HG02870 (cell line): ENCODE measurements at regions not wholly inside any gene's neighbourhood (a gene's known extent, or its start where the extent isn't known, plus 50 kb on each side); places are given as distances from the start of the nearest gene placed in this dataset.
"Not testable (repeated sequence)": the region's sequence is repeated elsewhere in the genome, so short reads cannot be mapped to it uniquely, and the experiment has no call there.

Source experiments
- ATAC-seq: cut with Tn5 transposase; IDR thresholded peaks from one replicate; pipeline ENCODE4 v1.9.1; 2021; ENCODE audit warnings: mild to moderate bottlenecking, moderate library complexity; ENCODE audit not compliant: unreplicated experiment

DNA sequence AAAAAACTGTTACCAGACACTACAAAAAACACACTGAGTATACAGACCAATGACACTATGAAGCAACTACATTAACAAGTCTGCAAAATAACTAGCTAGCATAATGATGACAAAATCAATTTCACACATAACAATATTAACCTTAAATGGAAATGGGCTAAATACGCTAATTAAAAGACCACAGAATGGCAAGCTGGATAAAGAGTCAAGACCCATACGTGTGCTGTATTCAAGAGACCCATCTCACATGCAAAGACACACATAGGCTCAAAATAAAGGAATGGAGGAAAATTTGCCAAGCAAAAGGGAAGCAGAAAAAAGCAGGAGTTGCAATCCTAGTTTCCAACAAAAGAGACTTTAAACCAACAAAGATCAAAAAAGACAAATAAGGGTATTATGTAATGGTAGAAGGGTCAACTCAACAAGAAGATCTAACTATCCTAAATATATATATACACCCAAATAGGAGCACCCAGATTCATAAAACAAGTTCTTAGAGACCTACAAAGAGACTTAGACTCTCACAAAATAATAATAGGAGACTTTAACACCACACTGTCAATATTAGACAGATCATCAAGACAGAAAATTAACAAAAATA, 158.6 kb downstream of the ALDH8A1 start:
- not testable (repeated sequence) for ATAC-seq

DNA sequence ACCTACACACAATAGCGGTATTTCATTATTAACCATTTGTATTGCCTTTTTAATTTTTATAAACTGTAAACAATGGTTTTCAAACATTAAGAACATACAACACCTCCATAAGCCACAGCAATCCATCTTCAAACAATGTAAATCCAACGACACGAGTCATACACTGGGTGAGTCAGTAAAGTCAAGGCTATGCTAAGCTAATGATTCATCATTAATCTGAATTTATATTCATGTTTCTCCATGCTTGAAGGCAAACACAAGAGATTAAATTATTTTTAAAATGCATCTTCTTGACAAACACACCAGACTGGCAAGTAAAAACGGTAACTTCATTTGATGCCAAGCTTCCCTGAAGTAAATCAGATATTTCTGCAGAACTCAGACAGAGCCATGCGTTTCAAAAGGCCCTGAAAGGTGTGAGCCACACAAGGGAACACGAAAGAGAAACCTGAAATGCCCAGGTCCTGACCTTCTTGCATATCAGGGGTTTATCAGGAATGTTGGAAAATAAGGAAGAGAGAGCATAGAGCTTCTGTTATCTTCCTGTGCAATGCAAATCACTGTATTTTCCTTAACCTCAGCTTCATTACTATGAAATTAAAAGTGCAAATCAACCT, 162.5 kb downstream of the ALDH8A1 start:
- no peak for ATAC-seq

- no peak for ATAC-seq
Measured at GRCh38 chr6:134784336-134784735, 165.6 kb downstream of the ALDH8A1 start.

DNA sequence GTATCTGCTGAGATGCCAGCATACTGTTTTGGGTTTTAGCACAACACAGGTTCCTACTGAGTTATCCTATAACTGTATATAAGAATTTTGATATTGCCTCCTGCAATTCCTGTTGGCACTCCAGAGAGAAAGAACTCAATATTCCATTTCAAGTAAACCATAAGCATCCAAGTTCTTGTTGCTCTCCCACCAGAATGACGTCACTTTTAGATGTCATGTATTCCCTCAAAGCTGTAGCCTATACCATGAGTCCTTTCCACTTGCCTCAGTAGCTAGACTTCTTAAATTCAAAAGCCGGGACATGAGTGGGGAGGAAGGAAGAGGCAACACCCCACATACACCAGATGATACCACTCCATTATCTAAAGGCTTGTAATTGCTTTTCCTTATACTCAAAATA, 171.5 kb downstream of the ALDH8A1 start:
- no peak for ATAC-seq

DNA sequence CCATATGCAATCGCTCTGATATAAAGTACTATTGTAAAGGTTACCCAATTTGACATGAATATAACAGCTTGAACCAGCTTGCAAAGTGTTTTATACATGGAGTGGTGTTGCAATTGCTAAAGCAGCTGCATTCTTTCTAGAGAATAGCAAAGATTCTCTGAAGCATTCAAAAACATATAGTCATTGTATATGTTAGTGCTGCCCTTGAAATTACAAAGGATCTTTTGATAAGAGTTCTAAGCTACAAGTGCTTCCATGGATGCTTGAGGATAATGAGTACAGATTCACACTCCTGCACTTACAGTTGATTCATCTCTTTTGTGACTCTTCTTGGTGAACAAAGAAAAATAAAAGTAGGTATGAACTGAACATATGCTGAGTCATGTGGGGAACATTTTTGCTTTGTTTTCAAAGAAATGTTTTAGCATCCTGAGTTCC, 175.7 kb downstream of the ALDH8A1 start:
- ATAC-seq = no peak

DNA sequence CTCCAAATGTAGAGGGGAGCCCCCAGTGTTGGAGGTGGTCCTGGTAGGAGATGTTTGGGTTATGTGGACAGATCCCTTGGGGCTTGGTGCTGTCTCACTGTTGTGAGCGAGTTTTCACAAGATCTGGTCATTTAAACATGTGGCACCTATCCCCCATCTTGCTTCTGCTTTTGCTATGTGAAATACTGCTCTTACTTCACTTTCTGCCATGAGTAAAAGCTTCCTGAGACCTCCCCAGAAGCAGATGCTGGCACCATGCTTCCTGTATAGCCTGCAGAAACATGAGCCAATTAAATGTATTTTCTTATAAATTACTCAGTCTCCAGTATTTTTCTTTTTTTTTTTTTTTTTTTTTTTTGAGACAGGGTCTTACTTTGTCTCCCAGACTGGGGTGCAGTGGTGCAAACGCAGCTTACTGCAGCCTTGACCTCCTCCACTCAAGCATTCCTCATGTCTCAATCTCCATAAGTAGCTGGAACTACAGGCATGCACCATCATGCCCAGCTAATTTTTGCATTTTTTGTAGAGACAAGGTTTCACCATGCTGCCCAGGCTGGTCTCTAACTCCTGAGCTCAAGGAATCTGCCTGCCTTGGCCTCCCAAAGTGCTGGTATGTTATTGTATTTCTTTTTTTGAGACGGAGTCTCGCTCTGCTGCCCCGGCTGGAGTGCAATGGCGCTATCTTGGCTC, 177.1 kb downstream of the ALDH8A1 start:
- ATAC-seq = no peak

GRCh38 chr6:134768931-134769330, 181.0 kb downstream of the ALDH8A1 start:
- no peak for ATAC-seq

DNA sequence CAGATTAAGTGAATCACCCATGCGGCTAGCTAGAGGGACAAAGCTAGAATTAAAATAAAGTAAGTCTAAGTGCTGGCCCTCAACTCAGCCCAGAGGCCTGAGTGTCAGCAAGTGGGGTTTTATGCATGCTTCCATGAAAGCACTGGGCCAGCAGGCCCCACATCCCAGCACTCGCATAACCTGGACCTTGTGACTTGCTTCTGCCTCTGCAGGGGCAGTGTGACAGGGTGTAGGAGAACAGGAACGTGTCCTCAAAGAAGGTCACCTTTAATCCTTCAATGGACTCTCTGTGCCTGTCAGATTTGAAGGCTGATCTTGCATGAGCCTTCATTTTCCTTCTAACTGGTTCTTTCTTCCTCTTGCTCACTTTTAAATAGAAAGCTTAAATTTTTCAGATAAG, 183.4 kb downstream of the ALDH8A1 start:
- no peak for ATAC-seq

- no peak for ATAC-seq
Measured at GRCh38 chr6:134764741-134765140, 185.2 kb downstream of the ALDH8A1 start.

- ATAC-seq = not testable (repeated sequence)
Measured at GRCh38 chr6:134763575-134763974, 186.3 kb downstream of the ALDH8A1 start.

DNA sequence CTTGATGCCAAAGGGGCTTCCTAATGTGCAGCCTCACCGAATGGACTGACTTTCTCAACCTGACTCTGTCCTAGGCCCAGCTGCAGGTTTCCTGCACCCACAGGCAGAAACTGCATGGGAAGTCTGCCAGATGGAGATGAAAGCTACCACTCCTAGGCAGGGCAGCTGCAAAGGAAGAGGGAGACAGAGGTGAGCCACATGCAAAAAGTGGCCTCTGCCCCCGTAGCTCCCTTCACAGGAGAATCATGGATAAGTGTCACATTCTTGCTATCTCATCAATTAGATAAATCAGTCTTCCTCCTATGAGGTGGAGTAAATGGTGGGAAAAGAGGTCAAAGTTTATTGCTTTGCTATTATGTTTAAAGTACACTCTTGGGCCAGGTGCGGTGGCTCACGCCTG, 191.3 kb downstream of the ALDH8A1 start:
- ATAC-seq = no peak

- no peak for ATAC-seq
Measured at GRCh38 chr6:134757911-134758361, 192.0 kb downstream of the ALDH8A1 start.

DNA sequence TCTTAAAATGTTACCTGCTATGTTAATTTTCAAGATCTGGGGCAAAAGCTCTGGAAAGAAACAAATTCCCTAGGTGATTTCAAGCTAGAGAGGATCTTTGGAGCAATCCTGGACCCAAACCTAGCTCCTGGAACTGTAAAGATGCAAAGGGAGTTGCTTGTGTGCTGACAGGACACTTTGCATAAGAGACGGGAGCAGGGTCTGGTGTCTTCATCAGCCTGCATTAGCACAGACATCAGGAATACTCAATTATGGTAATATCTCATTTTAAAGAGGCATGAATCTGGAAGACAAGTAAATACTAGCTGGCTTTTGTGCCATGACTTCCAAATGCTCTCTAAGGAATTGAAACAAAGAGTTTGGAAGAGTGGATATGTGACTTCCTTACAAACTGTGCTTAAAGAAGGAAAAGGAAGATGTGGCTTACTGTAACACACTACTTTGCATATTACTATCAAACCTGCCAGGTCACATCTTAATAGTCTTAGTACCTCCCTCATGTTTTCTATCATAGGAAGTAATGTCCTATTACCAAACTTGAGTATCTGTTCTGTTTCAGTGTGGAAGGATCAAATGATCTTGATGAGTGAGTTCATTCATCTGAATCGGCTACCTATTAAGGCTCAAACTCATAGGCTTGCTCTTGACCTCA, 193.4 kb downstream of the ALDH8A1 start:
- ATAC-seq = no peak

DNA sequence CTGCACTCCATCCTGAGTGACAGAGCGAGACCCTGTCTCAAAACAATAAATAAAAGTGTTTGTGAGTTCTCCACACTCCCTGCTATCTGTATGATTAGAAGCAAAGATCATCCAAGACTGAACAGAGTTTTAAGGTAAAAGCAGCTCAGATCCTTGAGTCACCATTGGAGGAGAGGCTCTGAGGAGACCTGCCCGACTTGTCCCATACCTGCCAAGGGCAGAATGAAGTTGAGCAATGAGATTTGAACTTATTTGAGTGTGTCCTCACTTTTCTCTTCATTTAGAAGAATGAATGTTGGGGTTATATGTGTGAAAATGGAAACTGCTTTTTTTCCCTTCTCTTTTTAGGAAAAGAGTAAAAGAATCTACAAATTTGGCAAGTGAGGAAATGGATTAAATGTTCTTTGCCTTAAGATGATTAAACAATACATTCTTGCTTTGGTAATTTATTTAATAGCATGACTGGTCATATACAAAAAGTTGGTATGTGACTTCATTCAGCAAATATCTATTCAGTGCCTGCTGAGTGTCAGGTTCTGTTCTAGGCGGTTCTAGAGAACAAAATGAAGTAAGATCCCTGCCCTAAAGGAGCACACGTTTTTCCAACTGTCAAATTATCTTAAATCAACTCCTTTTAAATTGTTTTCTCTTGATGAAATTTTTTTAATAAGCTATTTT, 195.7 kb downstream of the ALDH8A1 start:
- ATAC-seq = no peak

GRCh38 chr6:134753001-134753400, 196.9 kb downstream of the ALDH8A1 start:
- no peak for ATAC-seq

GRCh38 chr6:134752445-134752844, 197.5 kb downstream of the ALDH8A1 start:
- ATAC-seq = no peak

DNA sequence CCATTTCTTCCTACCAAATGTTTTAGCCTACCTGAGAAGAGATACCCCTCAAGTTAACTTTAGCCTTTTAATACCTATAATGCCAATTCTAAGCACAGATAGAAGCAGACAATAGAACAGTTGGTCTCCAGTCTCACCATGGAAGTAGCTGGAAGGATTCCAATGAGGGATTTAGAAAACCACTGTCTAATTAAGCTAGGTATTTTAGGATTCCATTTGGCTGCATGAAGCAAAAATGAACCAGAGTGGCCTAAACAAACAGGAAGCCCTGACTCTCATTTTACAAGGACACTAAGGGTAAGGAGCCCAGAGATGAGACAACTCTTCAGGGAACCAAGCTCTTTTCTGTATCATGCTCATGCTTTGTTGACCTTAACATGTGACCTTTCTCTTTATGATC, 199.2 kb downstream of the ALDH8A1 start:
- ATAC-seq = no peak

- ATAC-seq = no peak
Measured at GRCh38 chr6:134748484-134748883, 201.4 kb downstream of the ALDH8A1 start.

DNA sequence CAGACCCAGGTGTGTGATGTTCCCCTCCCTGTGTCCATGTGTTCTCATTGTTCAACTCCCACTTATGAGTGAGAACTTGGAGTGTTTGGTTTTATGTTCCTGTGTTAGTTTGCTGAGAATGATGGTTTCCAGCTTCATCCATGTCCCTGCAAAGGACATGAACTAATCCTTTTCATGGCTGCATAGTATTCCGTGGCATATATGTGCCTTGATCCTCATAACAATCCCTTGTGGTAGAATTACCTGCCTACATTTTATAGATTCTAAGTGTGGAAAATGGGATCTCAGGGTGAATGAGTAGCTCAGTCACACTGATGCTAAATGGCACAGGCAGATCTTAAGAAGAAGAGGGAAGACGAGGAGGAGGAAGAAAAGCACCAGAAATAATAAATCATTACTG, 202.7 kb downstream of the ALDH8A1 start:
- not testable (repeated sequence) for ATAC-seq

- ATAC-seq = no peak
Measured at GRCh38 chr6:134746140-134746539, 203.8 kb downstream of the ALDH8A1 start.

- not testable (repeated sequence) for ATAC-seq
Measured at GRCh38 chr6:134745192-134745591, 204.7 kb downstream of the ALDH8A1 start.
